KBM-7 (cell line): ENCODE measurements at regions not wholly inside any gene's neighbourhood (a gene's known extent, or its start where the extent isn't known, plus 50 kb on each side); places are given as distances from the start of the nearest gene placed in this dataset.

Experiments used
- DNase-seq: peaks from one replicate; pipeline ENCODE4 v3.0.0-alpha.2; 2015
- in situ Hi-C: fragments of 300-500 bp; cut with MboI; formaldehyde crosslinking; loops from 2 replicates; pipeline ENCODE4 v1.14.3; 2020; ENCODE audit warnings: low sequenced_read_pairs, low pct_unique_long_range_greater_than_20kb, mixed read lengths

- in situ Hi-C loops = no loop called here
- DNase-seq = no peak
Observed at GRCh38 chr18:54712758-54713157, 115.5 kb upstream of the RAB27B start.

GRCh38 chr18:54713386-54713785 lies 114.9 kb upstream of the RAB27B start:
- DNase-seq = no peak

GRCh38 chr18:54714851-54715250 lies 113.4 kb upstream of the RAB27B start:
- in situ Hi-C loops = no loop called here

More at GRCh38 chr18:54713386-54713785, 114.9 kb upstream of the RAB27B start:
- in situ Hi-C loops = no loop called here

GRCh38 chr18:54716586-54716985 lies 111.7 kb upstream of the RAB27B start:
- DNase-seq = no peak
- in situ Hi-C loops = no loop called here

More at GRCh38 chr18:54714851-54715250, 113.4 kb upstream of the RAB27B start:
- DNase-seq = no peak

- DNase-seq = peak; percentile 86
- in situ Hi-C loops = no loop called here
Observed at GRCh38 chr18:54717673-54718407, 110.4 kb upstream of the RAB27B start.

GRCh38 chr18:54718408-54718773 lies 109.9 kb upstream of the RAB27B start:
- no peak for DNase-seq
- in situ Hi-C loops = no loop called here

GRCh38 chr18:54720620-54721019 lies 107.7 kb upstream of the RAB27B start:
- in situ Hi-C loops = no loop called here
- DNase-seq = no peak

- in situ Hi-C loops = no loop called here
- no peak for DNase-seq
Observed at GRCh38 chr18:54726143-54726542, 102.1 kb upstream of the RAB27B start.

- no peak for DNase-seq
- in situ Hi-C loops = no loop called here
Observed at GRCh38 chr18:54734059-54734458, 94.2 kb upstream of the RAB27B start.

- DNase-seq = no peak
- in situ Hi-C loops = no loop called here
Observed at GRCh38 chr18:54736981-54737380, 91.3 kb upstream of the RAB27B start.

GRCh38 chr18:54737986-54738385 lies 90.3 kb upstream of the RAB27B start:
- in situ Hi-C loops = no loop called here
- DNase-seq = no peak

GRCh38 chr18:54739476-54739875 lies 88.8 kb upstream of the RAB27B start:
- DNase-seq = no peak
- in situ Hi-C loops = no loop called here

GRCh38 chr18:54740136-54740846 lies 88.0 kb upstream of the RAB27B start:
- DNase-seq = no peak

GRCh38 chr18:54742120-54742519 lies 86.2 kb upstream of the RAB27B start:
- no peak for DNase-seq
- in situ Hi-C loops = no loop called here

More at GRCh38 chr18:54740136-54740846, 88.0 kb upstream of the RAB27B start:
- in situ Hi-C loops = no loop called here

GRCh38 chr18:54742659-54743604 lies 85.3 kb upstream of the RAB27B start:
- DNase-seq = no peak

GRCh38 chr18:54743605-54743995 lies 84.7 kb upstream of the RAB27B start:
- DNase-seq = no peak
- in situ Hi-C loops = no loop called here

More at GRCh38 chr18:54742659-54743604, 85.3 kb upstream of the RAB27B start:
- in situ Hi-C loops = no loop called here

- no peak for DNase-seq
- in situ Hi-C loops = no loop called here
Observed at GRCh38 chr18:54749291-54749690, 79.0 kb upstream of the RAB27B start.

- in situ Hi-C loops = no loop called here
- DNase-seq = no peak
Observed at GRCh38 chr18:54750350-54750749, 77.9 kb upstream of the RAB27B start.

- DNase-seq = no peak
- in situ Hi-C loops = no loop called here
Observed at GRCh38 chr18:54752185-54752584, 76.1 kb upstream of the RAB27B start.

- in situ Hi-C loops = no loop called here
- no peak for DNase-seq
Observed at GRCh38 chr18:54755456-54755855, 72.8 kb upstream of the RAB27B start.
